ENCODE measurements at regions not wholly inside any gene's neighbourhood (a gene's known extent, or its start where the extent isn't known, plus 50 kb on each side); places are given as distances from the start of the nearest gene placed in this dataset.

DNA sequence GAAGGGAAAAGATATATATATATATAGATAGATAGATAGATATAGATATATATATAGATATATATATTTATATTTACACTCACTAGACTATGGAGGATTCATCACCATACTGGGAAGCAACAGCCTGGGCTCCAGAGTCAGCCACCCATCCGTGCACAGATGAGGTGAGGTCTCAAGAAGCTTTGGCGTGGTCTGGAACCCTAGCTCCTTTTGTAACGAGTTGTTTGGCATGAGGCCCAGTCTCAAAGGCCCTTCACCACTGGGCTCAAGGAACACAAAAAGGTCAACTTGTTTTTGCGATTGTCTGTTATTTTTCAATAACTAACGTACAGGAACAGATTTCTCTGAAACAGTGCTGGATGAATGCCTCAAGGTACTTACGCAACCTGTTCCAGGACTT lies 448.7 kb downstream of the CMPK2 start:
- TF ChIP-seq, protein P1, sequence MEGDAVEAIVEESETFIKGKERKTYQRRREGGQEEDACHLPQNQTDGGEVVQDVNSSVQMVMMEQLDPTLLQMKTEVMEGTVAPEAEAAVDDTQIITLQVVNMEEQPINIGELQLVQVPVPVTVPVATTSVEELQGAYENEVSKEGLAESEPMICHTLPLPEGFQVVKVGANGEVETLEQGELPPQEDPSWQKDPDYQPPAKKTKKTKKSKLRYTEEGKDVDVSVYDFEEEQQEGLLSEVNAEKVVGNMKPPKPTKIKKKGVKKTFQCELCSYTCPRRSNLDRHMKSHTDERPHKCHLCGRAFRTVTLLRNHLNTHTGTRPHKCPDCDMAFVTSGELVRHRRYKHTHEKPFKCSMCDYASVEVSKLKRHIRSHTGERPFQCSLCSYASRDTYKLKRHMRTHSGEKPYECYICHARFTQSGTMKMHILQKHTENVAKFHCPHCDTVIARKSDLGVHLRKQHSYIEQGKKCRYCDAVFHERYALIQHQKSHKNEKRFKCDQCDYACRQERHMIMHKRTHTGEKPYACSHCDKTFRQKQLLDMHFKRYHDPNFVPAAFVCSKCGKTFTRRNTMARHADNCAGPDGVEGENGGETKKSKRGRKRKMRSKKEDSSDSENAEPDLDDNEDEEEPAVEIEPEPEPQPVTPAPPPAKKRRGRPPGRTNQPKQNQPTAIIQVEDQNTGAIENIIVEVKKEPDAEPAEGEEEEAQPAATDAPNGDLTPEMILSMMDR (conservative IDR thresholded peaks at IDR 0.05) = no peak
- Mint-ChIP-seq H3K4me1 (ENCODE audit: unreplicated experiment) (peaks cover 17% of the 10 kb centered on the region), H3K36me3 (no peaks in the 10 kb centered on the region), H3K4me3 (no peak overlapping the region), H3K27ac (no peak overlapping the region), H3K9me3 (no peaks in the 10 kb centered on the region), H3K27me3 (no peaks in the 10 kb centered on the region)
- no peak for DNase-seq (ENCODE audit: extremely low spot score, unreplicated experiment)

DNA sequence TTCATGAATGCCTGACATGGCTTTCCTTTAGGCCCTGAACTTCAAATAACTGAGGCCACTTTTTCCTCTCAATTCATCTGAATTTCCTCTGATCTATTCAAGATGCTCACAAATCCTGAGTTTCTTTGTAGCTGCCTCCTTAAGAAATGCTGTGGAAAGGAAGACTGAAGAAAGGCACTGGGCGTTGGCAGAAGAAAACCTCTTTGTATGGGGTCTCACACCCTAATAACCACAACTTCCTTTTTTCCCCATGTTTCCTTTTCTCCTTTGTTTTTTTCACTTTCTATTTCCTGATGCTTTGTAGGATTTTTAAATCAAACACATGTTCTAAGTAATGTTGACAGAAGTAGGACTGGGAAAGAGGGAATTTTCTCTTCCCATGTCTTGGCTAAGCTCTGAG lies 447.4 kb downstream of the CMPK2 start:
- peak overlapping the region; percentile 17 for H3K4me3 Mint-ChIP-seq
- H3K36me3 Mint-ChIP-seq = no peaks in the 10 kb centered on the region
- DNase-seq (ENCODE audit: extremely low spot score, unreplicated experiment) = no peak
- peak overlapping the region; percentile 65 for H3K27ac Mint-ChIP-seq
- H3K9me3 Mint-ChIP-seq = no peaks in the 10 kb centered on the region
- TF ChIP-seq, protein P1 (conservative IDR thresholded peaks at IDR 0.05) = no peak
- no peaks in the 10 kb centered on the region for H3K27me3 Mint-ChIP-seq
- H3K4me1 Mint-ChIP-seq (ENCODE audit: unreplicated experiment) = peaks cover 29% of the 10 kb centered on the region

DNA sequence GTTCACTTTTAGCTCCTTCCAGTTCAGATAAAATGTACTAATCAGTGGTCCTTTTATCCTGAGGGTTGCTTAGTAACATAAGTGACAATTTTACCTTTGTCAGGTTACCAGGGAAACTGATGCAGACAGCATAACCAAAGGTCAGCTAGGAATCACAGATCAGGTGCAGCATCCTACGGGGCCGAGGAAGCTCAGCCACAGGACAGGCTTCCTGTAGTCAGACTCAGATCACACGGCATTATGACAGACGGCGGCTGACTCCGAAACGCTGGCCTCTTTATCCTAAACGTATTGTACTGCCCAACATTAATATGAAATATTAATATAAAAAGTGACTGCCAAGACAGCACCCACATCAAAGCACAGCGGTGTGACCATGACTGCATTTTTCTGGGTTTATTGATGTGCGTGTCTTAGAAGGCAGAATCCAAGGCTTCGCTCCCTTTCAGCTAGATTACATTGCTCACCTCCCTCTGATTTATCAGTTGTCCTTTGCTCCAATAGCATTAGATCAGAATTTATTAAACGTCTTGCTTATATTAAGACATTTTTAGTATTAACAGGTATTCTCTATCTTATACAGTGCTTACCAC lies 444.5 kb downstream of the CMPK2 start:
- Mint-ChIP-seq H3K9me3 (no peaks in the 10 kb centered on the region), H3K36me3 (no peaks in the 10 kb centered on the region), H3K4me3 (no peak overlapping the region), H3K4me1 (ENCODE audit: unreplicated experiment) (peaks cover 33% of the 10 kb centered on the region), H3K27ac (no peak overlapping the region), H3K27me3 (no peaks in the 10 kb centered on the region)
- no peak for DNase-seq (ENCODE audit: extremely low spot score, unreplicated experiment)
- TF ChIP-seq, protein P1 (conservative IDR thresholded peaks at IDR 0.05) = no peak

DNA sequence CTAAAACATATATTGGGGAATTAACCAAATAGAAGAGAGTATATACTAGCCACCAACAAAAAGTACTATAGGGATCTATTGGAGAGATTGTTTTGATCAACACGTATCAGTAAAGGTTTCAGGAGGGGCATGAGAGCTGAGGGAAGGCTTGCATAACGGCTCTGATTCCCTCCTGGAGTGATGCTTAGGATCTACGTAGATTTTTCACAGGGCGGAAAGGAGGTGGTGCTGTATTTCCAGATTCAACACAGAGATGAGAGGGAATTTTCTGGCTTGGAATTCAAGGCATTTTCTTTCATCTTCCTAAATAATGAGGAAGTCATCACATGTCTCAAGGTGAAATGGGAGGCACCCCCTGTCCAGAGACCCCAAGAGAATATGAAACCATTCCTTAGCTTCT lies 443.8 kb downstream of the CMPK2 start:
- DNase-seq (ENCODE audit: extremely low spot score, unreplicated experiment) = no peak
- H3K27me3 Mint-ChIP-seq = no peaks in the 10 kb centered on the region
- H3K4me3 Mint-ChIP-seq = no peak overlapping the region
- peaks cover 33% of the 10 kb centered on the region for H3K4me1 Mint-ChIP-seq (ENCODE audit: unreplicated experiment)
- no peak overlapping the region for H3K27ac Mint-ChIP-seq
- peaks cover 1% of the 10 kb centered on the region for H3K9me3 Mint-ChIP-seq
- H3K36me3 Mint-ChIP-seq = no peaks in the 10 kb centered on the region
- TF ChIP-seq, protein P1 (conservative IDR thresholded peaks at IDR 0.05) = no peak

DNA sequence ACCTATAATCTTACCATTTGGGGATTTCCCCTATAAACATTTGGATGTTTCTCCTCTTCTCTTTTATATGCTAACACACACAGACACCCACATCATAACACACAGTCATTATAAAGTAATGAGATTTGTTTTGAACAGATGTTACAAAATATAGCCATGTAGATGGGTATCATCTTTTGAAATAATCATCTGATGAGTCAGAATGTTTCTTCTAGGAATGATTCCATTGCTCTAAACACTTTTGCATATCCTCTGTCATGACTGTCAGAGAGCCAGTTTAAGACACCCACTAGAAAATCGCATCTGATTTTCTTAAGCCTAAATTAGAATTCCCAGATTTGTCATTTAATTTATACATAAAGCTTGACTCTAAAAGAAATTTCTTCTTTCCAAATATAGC lies 442.6 kb downstream of the CMPK2 start:
- Mint-ChIP-seq H3K4me1 (ENCODE audit: unreplicated experiment) (peaks cover 31% of the 10 kb centered on the region), H3K27me3 (no peaks in the 10 kb centered on the region), H3K9me3 (peaks cover 7% of the 10 kb centered on the region), H3K36me3 (no peaks in the 10 kb centered on the region), H3K4me3 (no peak overlapping the region), H3K27ac (no peak overlapping the region)
- TF ChIP-seq, protein P1 (conservative IDR thresholded peaks at IDR 0.05) = no peak
- DNase-seq (ENCODE audit: extremely low spot score, unreplicated experiment) = no peak

DNA sequence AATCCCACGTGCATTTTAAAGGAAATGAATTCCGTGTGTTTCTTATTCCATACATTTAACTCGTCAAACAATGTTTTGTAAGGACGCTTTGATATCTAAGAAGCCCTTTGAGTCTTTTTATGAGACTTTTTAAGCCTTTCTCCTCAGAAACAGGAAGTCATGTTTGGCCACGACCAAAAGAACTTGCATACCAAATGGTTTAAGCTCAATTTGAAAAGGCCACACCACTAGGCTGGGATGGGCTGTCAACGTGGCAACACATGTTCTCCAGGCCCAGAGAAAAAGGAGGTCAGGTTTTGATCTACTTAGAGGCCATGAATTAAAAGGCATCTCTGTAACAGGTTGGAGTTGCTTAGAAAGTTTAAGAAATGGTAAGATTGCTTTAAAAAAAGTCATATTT lies 441.8 kb downstream of the CMPK2 start:
- no peak overlapping the region for H3K27ac Mint-ChIP-seq
- TF ChIP-seq, protein P1 (conservative IDR thresholded peaks at IDR 0.05) = no peak
- no peak for DNase-seq (ENCODE audit: extremely low spot score, unreplicated experiment)
- H3K9me3 Mint-ChIP-seq = peaks cover 7% of the 10 kb centered on the region
- H3K4me1 Mint-ChIP-seq (ENCODE audit: unreplicated experiment) = peaks cover 23% of the 10 kb centered on the region
- no peaks in the 10 kb centered on the region for H3K36me3 Mint-ChIP-seq
- no peak overlapping the region for H3K4me3 Mint-ChIP-seq
- H3K27me3 Mint-ChIP-seq = no peaks in the 10 kb centered on the region

All from type B pancreatic cell (in vitro differentiated cells).